VCaP (cell line): ENCODE measurements at regions not wholly inside any gene's neighbourhood (a gene's known extent, or its start where the extent isn't known, plus 50 kb on each side); places are given as distances from the start of the nearest gene placed in this dataset.

Experiments used
- H3K27ac ChIP-seq: fragments of 450-650 bp; 2 replicates; pipeline ENCODE4 v1.5.1; 2017
- CTCF ChIP-seq: fragments of 450-650 bp; conservative IDR thresholded peaks from 2 replicates; pipeline ENCODE4 v1.5.1; 2017; ENCODE audit warnings: mild to moderate bottlenecking, moderate library complexity

- no peak overlapping the region for H3K27ac ChIP-seq
- no peak for TF ChIP-seq CTCF
Measured at GRCh38 chr20:9920866-9921265, 82.0 kb upstream of the PAK5 start.

GRCh38 chr20:9919271-9920014, 80.6 kb upstream of the PAK5 start:
- no peak for TF ChIP-seq CTCF
- H3K27ac ChIP-seq: no peak overlapping the region

- H3K27ac ChIP-seq: no peak overlapping the region
- TF ChIP-seq CTCF: no peak
Measured at GRCh38 chr20:9918348-9918747, 79.5 kb upstream of the PAK5 start.

- TF ChIP-seq CTCF: no peak
- no peak overlapping the region for H3K27ac ChIP-seq
Measured at GRCh38 chr20:9916761-9917160, 77.9 kb upstream of the PAK5 start.

GRCh38 chr20:9912858-9913434, 74.1 kb upstream of the PAK5 start:
- peak; percentile 95 for TF ChIP-seq CTCF
- no peak overlapping the region for H3K27ac ChIP-seq

GRCh38 chr20:9912290-9912689, 73.4 kb upstream of the PAK5 start:
- no peak for TF ChIP-seq CTCF

GRCh38 chr20:9911519-9911918, 72.6 kb upstream of the PAK5 start:
- TF ChIP-seq CTCF: no peak

More at GRCh38 chr20:9912290-9912689, 73.4 kb upstream of the PAK5 start:
- H3K27ac ChIP-seq: no peak overlapping the region

More at GRCh38 chr20:9911519-9911918, 72.6 kb upstream of the PAK5 start:
- H3K27ac ChIP-seq: no peak overlapping the region
